ENCODE measurements at regions not wholly inside any gene's neighbourhood (a gene's known extent, or its start where the extent isn't known, plus 50 kb on each side); places are given as distances from the start of the nearest gene placed in this dataset.
"Not testable (repeated sequence)": the region's sequence is repeated elsewhere in the genome, so short reads cannot be mapped to it uniquely, and the experiment has no call there.

- Histone ChIP-seq H3K9me3 (ENCODE audit: control insufficient read depth, insufficient read depth, low read length) (no peaks in the 10 kb centered on the region), H3K36me3 (ENCODE audit: insufficient read depth, low read length) (no peaks in the 10 kb centered on the region), H3K4me1 (ENCODE audit: insufficient read depth, low read length) (peaks cover 15% of the 10 kb centered on the region; the same call in 1 of the 2 replicates), H3K9ac (ENCODE audit: low read depth, low read length) (no peak overlapping the region)
Measured at GRCh38 chr3:110272525-110272924, 799.1 kb upstream of the NECTIN3 start.

- Histone ChIP-seq H3K36me3 (ENCODE audit: insufficient read depth, low read length) (no peaks in the 10 kb centered on the region), H3K9ac (ENCODE audit: low read depth, low read length) (no peak overlapping the region), H3K4me1 (ENCODE audit: insufficient read depth, low read length) (no peaks in the 10 kb centered on the region), H3K9me3 (ENCODE audit: control insufficient read depth, insufficient read depth, low read length) (peaks cover 11% of the 10 kb centered on the region)
Measured at GRCh38 chr3:110291886-110292501, 779.6 kb upstream of the NECTIN3 start.

DNA sequence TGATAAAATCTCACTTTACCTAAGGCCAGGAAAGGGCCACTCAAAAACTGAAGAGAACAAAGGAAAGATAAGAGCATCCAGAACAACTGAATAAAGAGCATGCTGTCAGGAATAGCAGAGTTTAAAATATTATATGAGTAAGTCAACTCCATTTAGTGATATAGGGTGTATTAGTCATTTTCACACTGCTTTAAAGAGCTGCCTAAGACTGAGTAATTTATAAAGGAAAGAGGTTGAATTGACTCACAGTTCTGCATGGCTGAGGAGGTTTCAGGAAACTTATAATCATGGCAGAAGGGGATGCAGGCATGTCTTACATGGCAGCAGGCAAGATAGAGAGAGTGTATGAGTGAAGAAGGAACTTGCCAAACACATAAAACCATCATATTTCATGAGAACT, 778.0 kb upstream of the NECTIN3 start:
- Histone ChIP-seq H3K4me1 (ENCODE audit: insufficient read depth, low read length) (no peaks in the 10 kb centered on the region), H3K36me3 (ENCODE audit: insufficient read depth, low read length) (no peaks in the 10 kb centered on the region), H3K9me3 (ENCODE audit: control insufficient read depth, insufficient read depth, low read length) (peaks cover 7% of the 10 kb centered on the region; the same call in 1 of the 2 replicates), H3K9ac (ENCODE audit: low read depth, low read length) (no peak overlapping the region)

DNA sequence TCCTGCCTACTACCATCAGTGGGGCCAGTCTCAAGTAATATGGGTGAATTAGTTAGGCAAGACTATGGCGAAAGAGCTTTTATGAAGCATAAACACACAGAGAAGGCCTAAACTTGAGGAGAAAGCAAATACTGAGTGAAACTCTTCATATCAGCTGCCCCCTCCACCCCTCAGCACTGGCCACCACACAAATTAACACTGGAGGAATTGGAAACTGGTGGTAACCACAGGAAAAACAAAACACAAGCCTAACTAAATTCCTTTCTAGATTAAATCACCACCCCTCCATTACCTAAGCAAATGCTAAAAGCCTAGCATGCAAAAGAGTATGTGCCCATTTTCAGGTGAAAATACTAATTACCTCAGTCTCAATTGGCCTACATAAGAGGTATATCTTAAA, 774.7 kb upstream of the NECTIN3 start:
- Histone ChIP-seq H3K9ac (ENCODE audit: low read depth, low read length) (no peak overlapping the region), H3K4me1 (ENCODE audit: insufficient read depth, low read length) (no peaks in the 10 kb centered on the region), H3K36me3 (ENCODE audit: insufficient read depth, low read length) (no peaks in the 10 kb centered on the region), H3K9me3 (ENCODE audit: control insufficient read depth, insufficient read depth, low read length) (peaks cover 7% of the 10 kb centered on the region; the same call in 1 of the 2 replicates)

DNA sequence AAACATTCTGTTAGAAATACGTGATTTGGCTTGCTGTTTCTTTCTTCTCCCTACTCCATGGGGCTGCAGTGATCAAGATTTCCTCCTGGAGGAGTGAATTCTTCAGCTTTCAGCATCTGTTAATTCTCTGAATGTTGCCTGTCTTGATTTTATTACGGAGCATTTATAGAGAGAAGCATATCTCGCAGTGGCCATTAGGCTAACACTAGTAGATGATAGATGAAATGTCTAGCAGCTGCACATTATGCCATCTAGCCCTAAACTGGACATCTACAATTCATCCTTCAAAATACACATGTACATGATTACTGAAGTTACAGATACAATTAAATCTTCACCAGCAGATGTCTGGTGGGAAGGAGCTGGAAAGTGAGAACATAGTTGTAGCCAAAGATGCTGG, 769.8 kb upstream of the NECTIN3 start:
- H3K36me3 ChIP-seq (ENCODE audit: insufficient read depth, low read length): no peaks in the 10 kb centered on the region
- H3K9ac ChIP-seq (ENCODE audit: low read depth, low read length): no peak overlapping the region
- no peaks in the 10 kb centered on the region for H3K9me3 ChIP-seq (ENCODE audit: control insufficient read depth, insufficient read depth, low read length)
- H3K4me1 ChIP-seq (ENCODE audit: insufficient read depth, low read length): no peaks in the 10 kb centered on the region

DNA sequence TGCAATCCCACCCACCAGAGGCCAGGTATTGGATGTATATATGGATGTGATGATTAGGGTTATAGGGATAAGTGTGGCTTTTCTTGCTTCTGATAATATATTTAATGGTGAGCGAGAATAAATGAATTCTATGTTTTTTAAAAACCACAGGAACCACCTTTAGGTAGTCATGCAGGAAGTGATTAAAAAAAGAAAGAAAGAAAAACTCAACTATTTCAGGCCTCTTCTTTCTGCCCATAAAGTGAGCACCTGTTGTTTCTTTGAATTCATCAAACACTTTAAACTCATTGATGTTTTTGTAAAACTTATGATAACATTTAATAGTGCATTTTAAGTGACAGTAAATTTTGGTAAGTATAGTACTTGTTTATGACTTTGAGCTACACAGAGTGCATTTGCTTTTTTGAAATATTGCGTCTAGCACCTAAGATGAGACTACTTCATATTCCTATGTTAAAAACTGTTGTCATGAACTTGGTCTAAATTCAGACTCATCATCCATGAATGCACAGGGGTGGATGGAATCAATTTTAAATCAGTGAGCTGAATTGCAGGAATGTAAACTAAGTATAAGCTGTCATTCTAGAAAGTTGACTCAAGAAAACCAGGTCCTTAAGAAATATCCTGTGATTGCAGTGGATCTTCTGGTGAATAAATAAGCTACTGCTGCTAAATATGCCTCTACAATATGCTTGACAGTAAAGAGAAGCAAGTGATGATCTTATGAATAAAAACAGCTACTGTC, 764.4 kb upstream of the NECTIN3 start:
- no peaks in the 10 kb centered on the region for H3K36me3 ChIP-seq (ENCODE audit: insufficient read depth, low read length)
- H3K9ac ChIP-seq (ENCODE audit: low read depth, low read length): no peak overlapping the region
- H3K4me1 ChIP-seq (ENCODE audit: insufficient read depth, low read length): no peaks in the 10 kb centered on the region
- H3K9me3 ChIP-seq (ENCODE audit: control insufficient read depth, insufficient read depth, low read length): no peaks in the 10 kb centered on the region

GRCh38 chr3:110311541-110311940, 760.1 kb upstream of the NECTIN3 start:
- no peaks in the 10 kb centered on the region for H3K4me1 ChIP-seq (ENCODE audit: insufficient read depth, low read length)

GRCh38 chr3:110314512-110315114, 757.0 kb upstream of the NECTIN3 start:
- Histone ChIP-seq H3K4me1 (ENCODE audit: insufficient read depth, low read length) (no peaks in the 10 kb centered on the region), H3K9ac (ENCODE audit: low read depth, low read length) (no peak overlapping the region), H3K9me3 (ENCODE audit: control insufficient read depth, insufficient read depth, low read length) (no peaks in the 10 kb centered on the region), H3K36me3 (ENCODE audit: insufficient read depth, low read length) (no peaks in the 10 kb centered on the region)

More at GRCh38 chr3:110311541-110311940, 760.1 kb upstream of the NECTIN3 start:
- H3K9ac ChIP-seq (ENCODE audit: low read depth, low read length): no peak overlapping the region
- H3K36me3 ChIP-seq (ENCODE audit: insufficient read depth, low read length): no peaks in the 10 kb centered on the region
- no peaks in the 10 kb centered on the region for H3K9me3 ChIP-seq (ENCODE audit: control insufficient read depth, insufficient read depth, low read length)

GRCh38 chr3:110318108-110318507, 753.5 kb upstream of the NECTIN3 start:
- H3K9me3 ChIP-seq (ENCODE audit: control insufficient read depth, insufficient read depth, low read length): no peaks in the 10 kb centered on the region
- no peaks in the 10 kb centered on the region for H3K4me1 ChIP-seq (ENCODE audit: insufficient read depth, low read length)
- H3K36me3 ChIP-seq (ENCODE audit: insufficient read depth, low read length): no peaks in the 10 kb centered on the region
- H3K9ac ChIP-seq (ENCODE audit: low read depth, low read length): no peak overlapping the region

DNA sequence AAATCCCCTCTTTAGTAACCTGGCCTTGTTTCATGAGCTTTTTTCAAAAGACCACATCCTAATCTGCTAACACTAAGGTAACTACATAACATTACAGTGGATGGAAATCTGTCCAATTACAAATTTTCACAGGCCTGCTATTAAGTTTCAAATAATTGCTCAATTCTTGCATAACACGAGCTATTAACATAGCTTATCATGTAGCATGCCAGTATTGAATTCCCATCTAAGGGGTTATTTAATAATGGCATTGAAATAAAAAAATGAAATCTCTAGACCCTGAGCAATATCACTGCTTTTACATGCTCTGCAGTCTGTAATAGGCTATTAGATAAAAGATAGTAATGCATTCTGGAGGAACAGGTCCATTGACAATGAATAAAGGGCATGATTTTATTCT, 748.3 kb upstream of the NECTIN3 start:
- H3K9ac ChIP-seq (ENCODE audit: low read depth, low read length): no peak overlapping the region
- H3K36me3 ChIP-seq (ENCODE audit: insufficient read depth, low read length): no peaks in the 10 kb centered on the region
- no peaks in the 10 kb centered on the region for H3K9me3 ChIP-seq (ENCODE audit: control insufficient read depth, insufficient read depth, low read length)
- H3K4me1 ChIP-seq (ENCODE audit: insufficient read depth, low read length): no peaks in the 10 kb centered on the region

- Histone ChIP-seq H3K9ac (ENCODE audit: low read depth, low read length) (no peak overlapping the region), H3K4me1 (ENCODE audit: insufficient read depth, low read length) (no peaks in the 10 kb centered on the region), H3K36me3 (ENCODE audit: insufficient read depth, low read length) (no peaks in the 10 kb centered on the region), H3K9me3 (ENCODE audit: control insufficient read depth, insufficient read depth, low read length) (peaks cover 2% of the 10 kb centered on the region; the same call in 1 of the 2 replicates)
Measured at GRCh38 chr3:110324171-110324705, 747.4 kb upstream of the NECTIN3 start.

GRCh38 chr3:110327870-110328269, 743.7 kb upstream of the NECTIN3 start:
- Histone ChIP-seq H3K36me3 (ENCODE audit: insufficient read depth, low read length) (no peaks in the 10 kb centered on the region), H3K9ac (ENCODE audit: low read depth, low read length) (no peak overlapping the region), H3K4me1 (ENCODE audit: insufficient read depth, low read length) (no peaks in the 10 kb centered on the region), H3K9me3 (ENCODE audit: control insufficient read depth, insufficient read depth, low read length) (peaks cover 10% of the 10 kb centered on the region)

- not testable (repeated sequence) for H3K36me3 ChIP-seq (ENCODE audit: insufficient read depth, low read length); H3K9ac ChIP-seq (ENCODE audit: low read depth, low read length); H3K4me1 ChIP-seq (ENCODE audit: insufficient read depth, low read length)
- H3K9me3 ChIP-seq (ENCODE audit: control insufficient read depth, insufficient read depth, low read length): peaks cover 15% of the 10 kb centered on the region
Measured at GRCh38 chr3:110331562-110331961, 740.1 kb upstream of the NECTIN3 start.

GRCh38 chr3:110332629-110333028, 739.0 kb upstream of the NECTIN3 start:
- H3K36me3 ChIP-seq (ENCODE audit: insufficient read depth, low read length): no peaks in the 10 kb centered on the region
- peaks cover 15% of the 10 kb centered on the region for H3K9me3 ChIP-seq (ENCODE audit: control insufficient read depth, insufficient read depth, low read length)
- H3K4me1 ChIP-seq (ENCODE audit: insufficient read depth, low read length): no peaks in the 10 kb centered on the region
- H3K9ac ChIP-seq (ENCODE audit: low read depth, low read length): no peak overlapping the region

GRCh38 chr3:110341047-110341446, 730.6 kb upstream of the NECTIN3 start:
- Histone ChIP-seq H3K9me3 (ENCODE audit: control insufficient read depth, insufficient read depth, low read length) (no peaks in the 10 kb centered on the region), H3K36me3 (ENCODE audit: insufficient read depth, low read length) (no peaks in the 10 kb centered on the region), H3K4me1 (ENCODE audit: insufficient read depth, low read length) (no peaks in the 10 kb centered on the region), H3K9ac (ENCODE audit: low read depth, low read length) (no peak overlapping the region)
